ENCODE measurements at regions not wholly inside any gene's neighbourhood (a gene's known extent, or its start where the extent isn't known, plus 50 kb on each side); places are given as distances from the start of the nearest gene placed in this dataset.

GRCh38 chr9:73030370-73031030 is 77.6 kb upstream of the ALDH1A1 start:
- no TSS peak for BruUV-seq (replicated peaks)
- H3K9me3 ChIP-seq (ENCODE audit: low read depth, low read length, poor library complexity, severe bottlenecking) = no peaks in the 10 kb centered on the region
- no peaks in the 10 kb centered on the region for H3K4me1 ChIP-seq (ENCODE audit: insufficient read depth, low read length, poor library complexity, severe bottlenecking)
- ChIA-PET CTCF (no interaction called here), POLR2A (ENCODE audit: low non-redundant PET) (no interaction called here)
- no peak overlapping the region for H3K4me3 ChIP-seq (ENCODE audit: low read depth, low read length, poor library complexity, severe bottlenecking)
- DNase-seq (ENCODE audit: low spot score) = no peak
- intact Hi-C loops (cut with micrococcal nuclease; ENCODE audit: unreplicated experiment) = loop anchor here (5.0 kb wide), 1 partner anchor 48 kb away; no protein-coding TSS in a partner anchor
- H3K27ac ChIP-seq (ENCODE audit: low read depth, low read length, poor library complexity, severe bottlenecking) = no peak overlapping the region
- no peaks in the 10 kb centered on the region for H3K27me3 ChIP-seq (replicated peaks; ENCODE audit: insufficient read depth, low read depth, low read length, poor library complexity)
- TF ChIP-seq EZH2 (IDR thresholded peaks at IDR 0.05; ENCODE audit: borderline replicate concordance, low read depth, low read length, poor library complexity, severe bottlenecking) (no peak), CTCF (conservative IDR thresholded peaks at IDR 0.05; ENCODE audit: low read depth, low read length) (no peak)
- no peaks in the 10 kb centered on the region for H3K36me3 ChIP-seq (ENCODE audit: insufficient read depth, low read length, poor library complexity, severe bottlenecking)

DNA sequence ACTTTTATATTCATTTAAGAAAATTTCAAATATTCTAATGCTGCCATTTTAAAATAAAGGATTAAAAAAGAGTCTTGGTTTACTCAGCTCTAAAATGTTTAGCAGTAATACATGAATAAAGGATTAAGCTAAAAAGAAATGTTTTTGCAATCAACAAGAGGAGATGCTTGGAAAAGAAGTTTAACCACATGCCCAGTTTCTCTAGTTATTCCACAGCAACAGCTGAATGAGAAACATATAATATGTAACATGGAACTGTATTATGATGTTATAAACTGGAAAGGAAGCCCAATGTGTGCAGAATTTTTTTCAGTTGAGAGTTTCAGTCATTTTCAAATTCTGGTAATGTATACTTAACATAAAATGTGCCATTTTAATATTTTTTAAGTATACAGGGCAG is 76.5 kb upstream of the ALDH1A1 start:
- ChIA-PET CTCF (no interaction called here), POLR2A (ENCODE audit: low non-redundant PET) (no interaction called here)
- Histone ChIP-seq H3K27me3 (replicated peaks; ENCODE audit: insufficient read depth, low read depth, low read length, poor library complexity) (no peaks in the 10 kb centered on the region), H3K36me3 (ENCODE audit: insufficient read depth, low read length, poor library complexity, severe bottlenecking) (no peaks in the 10 kb centered on the region), H3K9me3 (ENCODE audit: low read depth, low read length, poor library complexity, severe bottlenecking) (no peaks in the 10 kb centered on the region), H3K4me1 (ENCODE audit: insufficient read depth, low read length, poor library complexity, severe bottlenecking) (no peaks in the 10 kb centered on the region), H3K4me3 (ENCODE audit: low read depth, low read length, poor library complexity, severe bottlenecking) (no peak overlapping the region), H3K27ac (ENCODE audit: low read depth, low read length, poor library complexity, severe bottlenecking) (no peak overlapping the region)
- TF ChIP-seq CTCF (conservative IDR thresholded peaks at IDR 0.05; ENCODE audit: low read depth, low read length) = no peak
- TF ChIP-seq EZH2 (IDR thresholded peaks at IDR 0.05; ENCODE audit: borderline replicate concordance, low read depth, low read length, poor library complexity, severe bottlenecking) = no peak
- intact Hi-C loops (cut with micrococcal nuclease; ENCODE audit: unreplicated experiment) = loop anchor here (5.0 kb wide), 1 partner anchor 168 kb away; no protein-coding TSS in a partner anchor
- no TSS peak for BruUV-seq (replicated peaks)
- no peak for DNase-seq (ENCODE audit: low spot score)

DNA sequence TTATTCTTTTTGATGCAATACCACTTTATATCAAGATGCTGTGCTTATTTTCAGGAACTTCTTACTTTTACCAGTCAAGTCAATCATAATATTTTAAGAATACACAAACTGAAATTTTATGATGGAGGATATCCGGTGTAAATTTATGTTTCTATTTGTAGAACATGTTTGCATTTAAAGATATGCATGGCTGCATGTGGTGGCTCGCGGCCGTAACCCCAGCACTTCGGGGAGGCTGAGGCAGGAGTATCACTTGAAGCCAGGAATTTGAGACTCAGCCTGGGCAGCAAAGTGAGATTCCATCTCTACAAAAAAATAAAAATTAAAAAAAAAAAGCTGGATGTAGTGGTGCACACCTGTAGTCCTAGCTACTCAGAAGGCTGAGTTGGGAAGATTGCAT is 73.5 kb upstream of the ALDH1A1 start:
- H3K27me3 ChIP-seq (replicated peaks; ENCODE audit: insufficient read depth, low read depth, low read length, poor library complexity) = no peaks in the 10 kb centered on the region
- BruUV-seq (replicated peaks) = no TSS peak
- DNase-seq (ENCODE audit: low spot score) = no peak
- ChIA-PET CTCF (no interaction called here), POLR2A (ENCODE audit: low non-redundant PET) (no interaction called here)
- TF ChIP-seq CTCF (conservative IDR thresholded peaks at IDR 0.05; ENCODE audit: low read depth, low read length) (no peak), EZH2 (IDR thresholded peaks at IDR 0.05; ENCODE audit: borderline replicate concordance, low read depth, low read length, poor library complexity, severe bottlenecking) (no peak)
- H3K4me1 ChIP-seq (ENCODE audit: insufficient read depth, low read length, poor library complexity, severe bottlenecking) = peaks cover 11% of the 10 kb centered on the region
- no peak overlapping the region for H3K27ac ChIP-seq (ENCODE audit: low read depth, low read length, poor library complexity, severe bottlenecking)
- H3K4me3 ChIP-seq (ENCODE audit: low read depth, low read length, poor library complexity, severe bottlenecking) = no peak overlapping the region
- H3K9me3 ChIP-seq (ENCODE audit: low read depth, low read length, poor library complexity, severe bottlenecking) = no peaks in the 10 kb centered on the region
- H3K36me3 ChIP-seq (ENCODE audit: insufficient read depth, low read length, poor library complexity, severe bottlenecking) = no peaks in the 10 kb centered on the region
- intact Hi-C loops (cut with micrococcal nuclease; ENCODE audit: unreplicated experiment) = loop anchor here (5.0 kb wide), 1 partner anchor 171 kb away; no protein-coding TSS in a partner anchor
